Endothelial cell of umbilical vein (primary cell): ENCODE measurements at regions not wholly inside any gene's neighbourhood (a gene's known extent, or its start where the extent isn't known, plus 50 kb on each side); places are given as distances from the start of the nearest gene placed in this dataset.

Experiments
- BruUV-seq: library from RNA; stranded (reverse); fragments of 400-500 nt; replicated peaks from 2 replicates; lab custom pipeline; 2021; lab: Mats Ljungman, UMichigan
- CTCF ChIA-PET: fragments of 300-600, 350-600 bp; sonication (Branson Sonifier 250); formaldehyde crosslinking; loops from one replicate; lab custom pipeline; 2021; ENCODE audit warnings: antibody characterized with exemption, inconsistent platforms; lab: Charles Lee
- POLR2A ChIA-PET: fragments of 300-600, 350-600 bp; sonication (Branson Sonifier 250); formaldehyde crosslinking; loops from one replicate; lab custom pipeline; 2021; ENCODE audit warnings: antibody characterized with exemption, inconsistent platforms; lab: Charles Lee
- DNase-seq: peaks from one replicate; pipeline ENCODE4 v3.0.0-alpha.2; 2011; ENCODE audit warnings: low read depth, low spot score
- FAIRE-seq: peaks from 2 replicates; lab custom pipeline; 2011; peaks lifted over from hg19 to GRCh38; lab: Jason Lieb, UNC
- H2AFZ ChIP-seq: 2 replicates; pipeline ENCODE4 v1.6.0; 2012; ENCODE audit warnings: low read depth, low read length, control low read depth, inconsistent platforms
- H3K27ac ChIP-seq: 2 replicates; pipeline ENCODE4 v1.5.1; 2011; ENCODE audit warnings: low read depth, mild to moderate bottlenecking, control low read depth, low read length, moderate library complexity; ENCODE audit not compliant: insufficient read depth
- H3K27me3 ChIP-seq, 2 experiments: 2 replicates each; pipeline versions ENCODE4 v1.6.0 to v1.6.1; 2011; ENCODE audit warnings: low read length in 2 of 2, mixed read lengths in 1 of 2; ENCODE audit not compliant: control insufficient read depth in 2 of 2, insufficient read depth in 2 of 2
- H3K36me3 ChIP-seq, 2 experiments: 2 replicates in 1 of 2; 3 replicates in 1 of 2; pipeline ENCODE4 v1.5.1; 2011; ENCODE audit warnings: low read length in 2 of 2, mild to moderate bottlenecking in 1 of 2, moderate library complexity in 1 of 2; ENCODE audit not compliant: control insufficient read depth in 2 of 2, insufficient read depth in 2 of 2; ENCODE audit errors: extremely low read depth in 1 of 2
- H3K4me1 ChIP-seq: 3 replicates; pipeline ENCODE4 v1.5.1; 2011; ENCODE audit warnings: mild to moderate bottlenecking, low read length; ENCODE audit not compliant: control insufficient read depth, insufficient read depth; ENCODE audit errors: extremely low read depth
- H3K4me2 ChIP-seq: 2 replicates; pipeline ENCODE4 v1.6.1; 2011; ENCODE audit warnings: low read length, control low read depth, mixed read lengths; ENCODE audit not compliant: insufficient read depth
- H3K4me3 ChIP-seq, 3 experiments: fragments of 200-600 bp in 1 of 3; sonication (generic), shearing (Covaris generic) in 1 of 3; replicated peaks in 1 of 3; 2 replicates each; pipeline ENCODE4 v1.5.1; 2011 to 2016; ENCODE audit warnings: control low read depth in 3 of 3, low read length in 3 of 3, mild to moderate bottlenecking in 2 of 3, inconsistent platforms in 1 of 3, low read depth in 1 of 3, moderate library complexity in 1 of 3; ENCODE audit not compliant: insufficient read depth in 1 of 3
- H3K79me2 ChIP-seq: 2 replicates; pipeline ENCODE4 v1.6.0; 2012; ENCODE audit warnings: low read length, inconsistent platforms; ENCODE audit not compliant: control insufficient read depth, insufficient read depth
- H3K9ac ChIP-seq: replicated peaks from 2 replicates; pipeline ENCODE3; 2011; ENCODE audit warnings: low read length, control low read depth; ENCODE audit not compliant: insufficient read depth; ENCODE audit errors: extremely low read depth
- H3K9me1 ChIP-seq: replicated peaks from 3 replicates; pipeline ENCODE4 v1.6.0; 2011; ENCODE audit warnings: mild to moderate bottlenecking, low read length; ENCODE audit not compliant: control insufficient read depth, insufficient read depth; ENCODE audit errors: extremely low read depth
- H3K9me3 ChIP-seq: replicated peaks from 2 replicates; pipeline ENCODE4 v1.5.1; 2012; ENCODE audit warnings: low read length, inconsistent platforms; ENCODE audit not compliant: control insufficient read depth, insufficient read depth
- H4K20me1 ChIP-seq: replicated peaks from 2 replicates; pipeline ENCODE3; 2011; ENCODE audit warnings: mild to moderate bottlenecking, low read length; ENCODE audit not compliant: control insufficient read depth, insufficient read depth; ENCODE audit errors: extremely low read depth
- CTCF ChIP-seq, 2 donors: IDR thresholded peaks; 1 replicate in 1 of 2; 2 replicates in 1 of 2; pipeline ENCODE4 v1.5.1; 2011; ENCODE audit warnings: low read length in 2 of 2, mild to moderate bottlenecking in 2 of 2, moderate library complexity in 2 of 2, control low read depth in 1 of 2, inconsistent platforms in 1 of 2, low read depth in 1 of 2; ENCODE audit not compliant: insufficient read depth in 1 of 2; ENCODE audit errors: extremely low read depth in 1 of 2
- EZH2 ChIP-seq: IDR thresholded peaks from 2 replicates; pipeline ENCODE4 v1.6.1; 2012; ENCODE audit warnings: borderline replicate concordance, low read depth, mild to moderate bottlenecking, moderate library complexity, low read length, inconsistent platforms; ENCODE audit not compliant: severe bottlenecking
- FOS ChIP-seq: IDR thresholded peaks from 2 replicates; pipeline ENCODE4 v1.6.1; 2011; ENCODE audit warnings: mild to moderate bottlenecking, low read length, moderate library complexity, borderline replicate concordance; ENCODE audit not compliant: insufficient read depth
- GATA2 ChIP-seq: IDR thresholded peaks from 2 replicates; pipeline ENCODE4 v1.7.0; 2011; ENCODE audit warnings: low read depth, mild to moderate bottlenecking, moderate library complexity, mixed read lengths, low read length; ENCODE audit not compliant: insufficient read length, insufficient read depth
- JUN ChIP-seq: IDR thresholded peaks from 2 replicates; pipeline ENCODE4 v1.6.1; 2011; ENCODE audit warnings: borderline replicate concordance, low read depth; ENCODE audit not compliant: insufficient read length, insufficient read depth
- MYC ChIP-seq: IDR thresholded peaks from one replicate; pipeline ENCODE4 v1.6.1; 2011; ENCODE audit warnings: mild to moderate bottlenecking, low read depth, low read length
- POLR2A ChIP-seq: IDR thresholded peaks from 2 replicates; pipeline ENCODE4 v1.6.1; 2012; ENCODE audit warnings: low read depth, mild to moderate bottlenecking, control low read depth, low read length
- POLR2AphosphoS5 ChIP-seq: IDR thresholded peaks from 2 replicates; pipeline ENCODE4 v1.6.1; 2012; ENCODE audit warnings: low read depth, mild to moderate bottlenecking, control low read depth, low read length, moderate library complexity; ENCODE audit not compliant: insufficient read depth
- dilution Hi-C: fragments of 300-500 bp; cut with MboI; formaldehyde crosslinking; loops from one replicate; pipeline ENCODE4 v1.15.0; 2019; ENCODE audit warnings: low sequenced_read_pairs; ENCODE audit not compliant: extremely low pct_ligation_motif_present
- intact Hi-C: fragments of 100-400 bp; cut with micrococcal nuclease; formaldehyde crosslinking; loops from one replicate; pipeline ENCODE4 v1.10.0; 2022
- TF ChIP-seq, protein P1 (sequence below): IDR thresholded peaks from 2 replicates; pipeline ENCODE4 v1.6.1; 2011; ENCODE audit not compliant: insufficient read depth, insufficient read length

DNA sequence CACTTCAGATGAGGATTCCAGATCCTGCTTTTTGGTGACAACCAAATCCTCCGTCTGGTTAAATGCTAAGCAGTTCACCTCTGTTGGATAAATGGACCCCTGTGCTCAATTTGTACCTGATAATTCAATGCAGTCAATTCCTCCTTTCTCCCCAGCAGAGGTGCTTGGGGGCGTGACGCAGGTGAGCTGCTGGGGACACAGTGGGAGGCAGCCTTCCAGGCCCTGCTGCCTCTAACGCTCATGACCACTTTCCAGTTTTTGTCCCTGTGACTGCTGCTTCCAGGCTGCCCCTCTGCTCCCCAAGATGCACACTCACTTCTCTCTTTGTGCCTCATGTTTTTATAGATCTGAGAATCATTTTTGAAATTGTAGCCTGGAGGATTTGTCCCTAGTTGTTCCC lies 78.5 kb downstream of the TTLL2 start:
- BruUV-seq: no TSS peak
- Histone ChIP-seq H3K79me2 (no peaks in the 10 kb centered on the region), H3K4me3 (no peak overlapping the region), H3K27ac (no peak overlapping the region), H3K4me1 (no peaks in the 10 kb centered on the region), H3K9me1 (no peaks in the 10 kb centered on the region), H4K20me1 (no peaks in the 10 kb centered on the region), H3K9ac (no peak overlapping the region), H2AFZ (no peak overlapping the region), H3K9me3 (no peaks in the 10 kb centered on the region), H3K36me3 (no peaks in the 10 kb centered on the region), H3K4me2 (no peak overlapping the region), H3K27me3 (no peaks in the 10 kb centered on the region)
- no peak for FAIRE-seq
- DNase-seq: no peak
- CTCF ChIA-PET: no interaction called here
- no peak for TF ChIP-seq JUN
- POLR2A ChIA-PET: no interaction called here
- dilution Hi-C loops (no loop called here), intact Hi-C loops (no loop called here)

GRCh38 chr6:167404385-167405049 lies 79.6 kb downstream of the TTLL2 start:
- no peak for TF ChIP-seq CTCF (IDR thresholded peaks at IDR 0.05; ENCODE audit: extremely low read depth in 1 of 2, insufficient read depth in 1 of 2, low read depth in 1 of 2, low read length in 2 of 2)
- TF ChIP-seq POLR2AphosphoS5: no peak
- TF ChIP-seq, protein P1, sequence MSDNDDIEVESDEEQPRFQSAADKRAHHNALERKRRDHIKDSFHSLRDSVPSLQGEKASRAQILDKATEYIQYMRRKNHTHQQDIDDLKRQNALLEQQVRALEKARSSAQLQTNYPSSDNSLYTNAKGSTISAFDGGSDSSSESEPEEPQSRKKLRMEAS: no peak
- no peak for TF ChIP-seq EZH2
- TF ChIP-seq POLR2A: no peak
- no peak for TF ChIP-seq FOS
- no peak for TF ChIP-seq GATA2
- no peak for TF ChIP-seq JUN
- TF ChIP-seq MYC: no peak
- Histone ChIP-seq H3K27ac (no peak overlapping the region), H3K9ac (no peak overlapping the region), H3K4me2 (no peak overlapping the region), H2AFZ (no peak overlapping the region), H3K9me1 (no peaks in the 10 kb centered on the region), H3K4me3 (no peak overlapping the region), H3K36me3 (no peaks in the 10 kb centered on the region), H3K9me3 (no peaks in the 10 kb centered on the region), H3K79me2 (no peaks in the 10 kb centered on the region), H3K27me3 (no peaks in the 10 kb centered on the region), H4K20me1 (no peaks in the 10 kb centered on the region), H3K4me1 (no peaks in the 10 kb centered on the region)
- intact Hi-C loops (no loop called here), dilution Hi-C loops (no loop called here)
- FAIRE-seq: no peak
- ChIA-PET CTCF (no interaction called here), POLR2A (no interaction called here)
- BruUV-seq: no TSS peak
- no peak for DNase-seq
